RCC 7860 (cell line): ENCODE measurements at regions not wholly inside any gene's neighbourhood (a gene's known extent, or its start where the extent isn't known, plus 50 kb on each side); places are given as distances from the start of the nearest gene placed in this dataset.

Source experiments
- DNase-seq: peaks from one replicate; pipeline ENCODE4 v3.0.0-alpha.2; 2015; ENCODE audit warnings: low spot score
- FAIRE-seq: peaks from 2 replicates; lab custom pipeline; 2012; peaks lifted over from hg19 to GRCh38; lab: Jason Lieb, UNC

DNA sequence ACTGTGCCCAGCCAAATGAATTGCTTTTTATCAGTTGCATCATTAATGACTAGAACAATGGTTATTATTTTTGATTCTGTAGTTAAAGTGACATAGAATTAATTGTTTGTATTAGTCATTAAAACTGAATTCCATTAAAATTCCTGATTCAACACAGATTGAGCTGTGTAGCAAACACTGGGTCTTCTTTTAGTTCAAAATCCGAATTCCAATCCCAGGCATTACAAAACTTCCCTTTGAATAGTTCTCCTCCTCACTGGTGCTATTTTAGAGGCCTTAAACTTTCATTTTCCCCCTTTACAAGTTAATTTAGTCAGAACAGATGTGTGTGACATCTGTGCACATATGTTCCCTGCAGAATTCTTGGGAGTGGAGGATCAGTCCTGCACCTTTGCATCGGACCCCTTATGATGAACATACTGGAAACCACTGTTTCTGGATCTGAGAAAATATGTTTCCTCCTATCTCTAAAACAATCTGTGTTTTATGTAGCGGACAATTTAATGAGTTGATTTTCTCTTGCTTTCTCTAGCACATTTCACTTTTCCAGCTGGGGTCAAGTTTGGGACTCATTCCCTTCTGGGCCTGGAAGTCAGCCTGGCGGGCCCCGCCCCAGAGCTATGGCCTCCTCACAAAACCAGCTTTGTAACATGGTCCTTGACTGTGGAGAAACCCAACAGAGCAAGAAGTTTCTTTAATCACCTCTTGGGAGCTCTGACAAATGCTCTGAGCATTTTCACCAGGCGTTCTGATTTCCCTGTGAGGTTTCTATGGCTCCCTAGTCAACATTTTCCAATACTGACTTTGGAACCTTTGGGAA lies 87.9 kb upstream of the MAMDC2 start:
- FAIRE-seq (no peak), DNase-seq (no peak)

DNA sequence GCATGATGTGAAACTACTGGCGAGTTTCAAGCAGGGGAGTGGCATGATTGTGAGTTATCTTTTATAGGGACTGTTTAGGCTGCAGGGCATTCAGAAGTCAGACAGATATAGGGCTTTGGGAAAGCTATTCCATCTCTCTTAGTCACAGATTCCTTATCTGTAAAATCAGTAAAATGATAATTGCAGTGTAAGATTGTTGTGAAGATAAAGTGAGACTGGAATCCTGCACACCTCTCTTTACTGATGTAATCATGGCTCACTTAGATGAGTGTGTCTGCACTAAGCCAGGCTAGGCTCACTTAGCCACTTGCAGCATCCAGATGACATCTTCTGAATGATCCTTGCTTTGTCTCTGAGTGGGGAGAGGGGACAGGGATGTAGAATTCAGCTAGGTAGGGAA lies 81.8 kb upstream of the MAMDC2 start:
- peak; percentile 42 for DNase-seq
- FAIRE-seq, result no peak

DNA sequence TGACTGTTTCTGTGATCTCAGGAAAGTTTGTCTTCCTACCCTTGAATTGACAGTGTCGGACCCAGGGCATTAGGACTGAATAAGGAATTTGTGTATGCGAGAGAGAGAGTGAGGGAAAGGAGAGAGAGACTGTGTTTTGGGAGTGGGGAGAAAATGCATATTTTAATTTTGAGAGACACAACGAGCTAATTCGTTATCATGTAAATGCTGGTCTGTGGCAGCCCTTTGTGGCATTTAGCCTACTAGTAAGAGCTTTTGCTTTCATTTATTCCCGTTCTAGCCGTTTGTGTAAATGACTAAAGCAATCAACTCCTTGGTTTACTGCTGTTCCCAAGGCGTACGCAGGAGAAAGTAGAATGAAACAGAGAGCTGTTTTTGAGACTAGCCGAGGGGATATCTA lies 79.8 kb upstream of the MAMDC2 start:
- no peak for FAIRE-seq
- no peak for DNase-seq

DNA sequence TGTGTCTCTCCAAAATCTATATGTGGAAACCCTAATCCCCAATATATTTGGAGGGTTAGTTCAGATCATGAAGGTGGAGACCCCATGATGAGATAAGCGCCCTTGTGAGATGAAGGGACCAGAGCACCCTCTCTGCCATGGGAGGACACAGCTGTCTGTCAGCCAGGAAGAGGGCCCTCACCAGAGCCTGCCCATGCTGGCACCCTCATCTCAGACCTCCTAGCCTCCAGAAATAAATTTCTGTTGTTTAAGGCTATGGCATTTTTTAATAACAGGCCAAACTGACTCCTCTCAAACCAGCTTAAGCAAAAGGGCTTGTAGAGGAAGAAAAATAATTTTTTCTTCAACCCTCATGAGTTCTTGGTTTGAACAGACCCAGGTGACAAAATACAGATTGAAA lies 79.2 kb upstream of the MAMDC2 start:
- DNase-seq, result no peak
- FAIRE-seq, result no peak

DNA sequence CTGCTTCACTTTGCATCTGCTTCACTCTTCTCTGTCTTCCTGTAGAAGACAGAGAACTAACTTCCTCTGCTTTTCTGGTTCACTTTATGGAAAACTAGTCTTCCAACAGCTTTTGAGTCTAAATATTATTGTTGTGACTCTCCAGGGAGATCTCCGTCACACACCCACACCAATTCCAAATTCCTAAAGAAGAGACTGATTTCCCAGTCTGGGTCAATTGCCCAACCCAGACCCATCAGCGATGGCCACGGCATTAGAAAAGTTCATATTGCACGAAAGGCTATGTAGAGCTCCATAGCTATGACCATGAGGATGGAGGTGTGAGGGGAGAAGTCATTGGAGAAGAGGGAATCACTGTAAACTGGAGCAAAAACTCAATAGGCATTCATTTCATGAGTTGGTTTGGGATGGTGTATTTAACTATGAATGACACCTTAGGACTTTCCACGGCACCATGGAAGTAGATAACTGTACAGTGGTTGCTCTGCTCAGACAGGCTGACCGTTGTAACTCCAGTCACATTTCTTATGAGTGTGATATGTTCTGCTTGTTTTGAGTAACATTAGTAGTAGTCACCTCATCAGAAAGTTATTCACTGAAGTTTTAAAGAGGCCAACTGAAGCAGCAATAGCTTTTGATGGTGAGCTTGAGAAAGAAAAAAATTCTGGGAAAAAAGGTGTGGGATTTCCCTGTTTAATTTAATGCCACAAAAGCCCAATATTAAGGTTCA lies 78.1 kb upstream of the MAMDC2 start:
- DNase-seq (no peak), FAIRE-seq (no peak)

DNA sequence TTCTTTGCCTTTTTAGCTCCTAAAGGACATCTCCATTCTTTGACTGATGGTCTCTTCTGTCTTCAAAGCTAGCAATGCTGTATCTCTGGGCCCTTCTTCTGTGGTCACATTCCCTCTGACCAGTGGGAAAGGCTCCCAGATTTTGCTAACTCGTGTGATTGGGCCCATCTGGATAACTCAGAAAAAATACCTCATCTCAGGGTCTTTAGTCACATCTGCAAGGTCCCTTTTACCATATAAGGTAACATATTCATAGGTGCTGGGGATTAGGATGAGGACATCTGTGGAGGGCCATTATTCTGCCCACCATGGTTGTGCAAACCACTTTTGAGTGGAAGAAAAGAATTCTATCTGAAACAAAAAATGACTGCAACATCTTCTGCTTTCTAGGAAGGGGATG lies 76.3 kb upstream of the MAMDC2 start:
- FAIRE-seq, result no peak

DNA sequence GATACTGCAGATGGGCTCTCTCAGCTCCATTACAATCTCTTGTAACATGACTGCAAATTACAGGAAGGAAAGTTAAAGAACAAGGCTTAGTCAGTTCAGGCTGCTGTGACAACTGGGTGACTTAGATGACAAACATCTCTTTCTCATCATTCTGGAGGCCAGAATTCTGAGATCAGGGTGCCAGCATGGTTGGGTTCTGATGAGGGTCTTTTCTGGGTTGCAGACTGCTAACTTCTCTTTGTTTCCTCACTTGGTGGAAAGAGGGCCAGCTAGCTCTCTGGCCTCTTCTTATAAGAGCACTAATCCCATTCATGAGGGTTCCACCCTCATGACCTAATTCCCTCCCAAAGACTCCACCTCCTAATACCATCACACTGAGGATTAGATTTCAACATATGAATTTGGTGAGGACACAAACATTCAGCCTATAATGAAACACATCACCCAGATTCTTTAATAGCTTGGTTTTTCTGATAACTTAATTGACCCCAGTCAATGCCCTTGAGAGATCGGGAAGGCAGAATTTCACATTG lies 73.6 kb upstream of the MAMDC2 start:
- no peak for FAIRE-seq
- DNase-seq, result peak; percentile 19

More for the DNA sequence above, 76.3 kb upstream of the MAMDC2 start:
- DNase-seq, result no peak

DNA sequence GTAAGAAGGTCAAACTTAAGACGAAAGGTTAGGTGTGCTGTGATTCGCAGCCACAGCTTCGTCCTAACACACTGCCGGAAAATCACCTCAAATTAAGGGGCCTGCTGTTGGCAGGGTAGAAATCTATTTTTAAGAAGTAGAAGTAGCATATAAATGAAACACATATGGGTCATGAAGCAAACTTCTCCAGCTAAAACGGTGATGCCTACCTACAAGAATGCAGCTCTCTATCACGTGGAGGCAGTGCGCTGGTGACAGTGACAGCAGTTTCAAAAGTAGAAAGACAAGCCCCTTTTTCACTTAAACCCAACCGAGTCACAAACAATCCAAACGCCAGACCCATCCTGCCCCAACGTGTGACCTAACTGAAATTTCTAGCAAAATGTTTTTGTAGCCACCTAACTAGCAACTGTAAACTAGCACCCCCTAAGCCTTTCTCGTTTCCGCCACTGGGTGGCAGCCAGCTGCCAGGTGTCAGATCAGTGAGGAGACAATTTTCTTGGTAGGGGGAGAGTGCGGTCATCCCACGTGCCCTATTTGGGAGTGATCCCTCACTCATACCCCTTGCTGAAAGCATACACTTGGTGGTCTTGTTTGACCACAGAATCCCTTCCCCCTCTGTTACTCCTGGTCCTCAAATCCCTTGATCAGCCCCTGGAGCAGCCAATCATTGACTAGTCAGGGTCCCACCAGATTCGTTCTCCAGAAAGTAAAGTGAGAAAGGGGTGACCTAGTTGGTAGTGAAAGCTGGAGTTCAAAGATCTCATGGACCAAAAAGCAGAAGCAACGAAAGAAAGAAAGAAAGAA lies 71.8 kb upstream of the MAMDC2 start:
- DNase-seq (peak; percentile 58), FAIRE-seq (no peak)

DNA sequence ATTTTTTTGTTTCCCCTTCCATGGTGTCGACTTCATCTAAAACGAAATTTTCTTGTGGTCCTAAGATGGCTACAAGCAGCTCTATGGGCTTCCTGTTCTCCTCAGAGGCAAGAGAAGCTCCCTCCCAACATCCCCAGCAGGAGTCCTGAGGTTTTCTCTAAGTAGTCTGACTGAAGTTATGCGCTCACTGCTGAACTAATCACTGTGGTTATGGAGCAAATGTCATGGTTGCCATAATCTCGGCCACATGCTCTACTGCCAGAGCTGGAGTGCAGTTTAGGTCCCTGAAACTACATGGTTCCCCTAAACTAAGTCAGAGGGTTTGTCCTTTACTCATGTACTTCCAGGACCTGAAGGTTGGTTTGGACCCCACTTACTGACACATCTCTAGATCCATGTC lies 68.0 kb upstream of the MAMDC2 start:
- FAIRE-seq, result no peak

DNA sequence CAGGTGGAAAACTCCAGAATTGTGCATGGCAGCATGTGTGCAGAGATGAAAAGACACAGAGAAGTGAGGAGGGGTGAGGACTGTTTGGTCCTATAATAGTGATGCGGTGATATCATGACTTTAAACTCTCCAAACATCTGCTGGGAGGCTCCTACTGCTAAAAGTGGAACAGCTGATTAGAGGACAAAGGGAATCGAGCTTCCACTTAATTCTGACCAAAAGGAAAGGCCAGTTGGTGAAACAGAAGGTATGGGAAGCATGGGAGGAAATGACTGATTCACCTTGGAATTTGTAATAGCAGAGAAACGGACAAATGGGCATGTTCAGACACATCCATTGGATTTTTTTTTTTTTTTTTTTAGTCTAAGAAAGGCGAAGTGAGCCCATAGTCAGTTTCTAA lies 67.5 kb upstream of the MAMDC2 start:
- peak; percentile 91 for FAIRE-seq
- peak; percentile 94 for DNase-seq

More for the DNA sequence above, 68.0 kb upstream of the MAMDC2 start:
- DNase-seq, result peak; percentile 75

DNA sequence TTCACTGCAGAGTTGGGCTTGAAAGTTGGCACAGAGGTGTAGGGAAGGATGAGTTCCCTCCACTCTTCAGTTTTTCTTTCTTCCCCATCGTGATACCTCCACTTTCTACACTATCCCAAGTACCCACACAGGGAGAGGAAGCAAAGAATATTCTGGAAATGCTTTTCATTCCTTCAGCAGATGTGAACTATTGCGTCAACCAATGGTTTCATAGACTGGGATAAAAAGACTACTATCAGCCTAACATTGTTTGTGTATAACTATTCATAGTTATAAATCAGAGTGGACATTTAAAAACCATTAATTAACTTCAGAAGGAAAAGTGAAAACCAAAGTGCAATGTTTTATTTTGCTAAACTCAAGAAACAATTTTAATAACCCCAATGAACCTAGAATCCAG lies 63.6 kb upstream of the MAMDC2 start:
- DNase-seq (no peak), FAIRE-seq (no peak)

DNA sequence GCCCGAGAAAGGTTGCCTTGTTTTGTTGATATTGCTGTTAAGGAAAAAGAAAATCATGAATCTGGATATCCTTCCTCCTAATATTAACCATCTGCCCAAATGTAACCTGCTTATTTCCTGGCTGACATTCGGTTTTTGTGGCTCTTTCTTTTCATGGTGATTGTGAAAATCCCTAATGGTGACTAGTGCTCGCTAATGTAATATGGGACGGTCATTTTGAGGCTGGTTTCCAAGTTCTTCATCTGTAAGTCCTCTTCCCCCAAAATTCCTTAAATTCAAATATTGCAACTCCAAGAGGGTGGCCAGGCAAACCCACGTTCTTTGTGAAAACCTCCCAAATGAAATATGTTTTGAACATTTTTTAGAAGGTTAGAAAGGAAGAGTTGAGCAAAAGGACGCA lies 63.1 kb upstream of the MAMDC2 start:
- DNase-seq (no peak), FAIRE-seq (no peak)

DNA sequence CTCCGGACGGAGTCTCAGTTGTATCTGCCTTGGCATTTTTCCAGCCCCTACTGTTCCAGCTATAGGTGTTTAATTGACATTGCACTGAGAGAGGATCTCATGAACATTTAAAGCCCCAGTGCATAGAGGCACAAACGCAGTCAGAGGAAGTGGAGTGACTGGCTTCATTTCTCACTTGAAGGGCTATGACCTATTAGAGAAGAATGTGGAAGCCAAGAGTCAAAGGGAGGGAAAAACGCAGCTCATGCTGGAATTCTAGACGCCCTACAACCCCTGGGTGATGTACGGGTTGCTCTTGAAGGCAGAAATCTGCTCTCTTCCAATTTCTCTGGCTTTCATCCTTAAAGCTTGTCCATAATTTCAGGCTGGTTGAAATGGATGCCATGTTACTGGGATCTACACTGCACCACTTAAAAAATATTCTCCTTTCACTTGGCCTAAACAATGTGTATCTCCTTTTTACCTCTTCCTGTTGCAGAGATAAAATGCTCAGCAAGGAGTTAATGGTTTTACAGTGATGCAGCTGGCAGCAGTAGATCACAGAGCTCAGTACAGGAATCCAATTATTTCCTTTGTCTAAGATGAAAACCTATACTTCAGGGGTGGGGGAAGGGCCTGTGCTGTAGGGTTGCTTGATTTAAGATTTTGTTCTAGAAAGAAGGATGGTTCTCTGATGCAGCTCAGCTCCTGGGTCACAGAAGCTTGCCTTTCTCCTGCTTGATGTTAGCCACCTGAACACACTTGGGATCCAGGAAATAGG lies 61.8 kb upstream of the MAMDC2 start:
- DNase-seq (peak; percentile 86), FAIRE-seq (peak; percentile 70)

DNA sequence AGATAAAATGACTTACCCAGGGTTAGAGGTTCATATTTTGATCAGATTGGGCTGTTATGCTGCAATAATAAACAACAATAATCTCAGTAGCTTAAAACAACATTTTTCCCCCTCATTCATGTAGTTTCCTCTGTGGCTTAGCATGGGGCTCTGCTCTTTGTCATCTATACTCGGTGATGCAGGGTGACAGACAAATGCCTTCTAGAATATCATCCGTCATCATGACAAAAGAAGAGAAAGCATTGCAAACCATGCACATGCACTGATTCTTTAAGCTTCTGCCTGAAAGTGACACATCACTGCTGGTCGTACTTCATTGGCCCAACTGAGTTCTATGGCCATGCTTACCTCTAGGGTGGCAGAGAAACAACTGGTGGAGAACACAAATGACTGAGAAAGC lies 58.8 kb upstream of the MAMDC2 start:
- DNase-seq (no peak), FAIRE-seq (no peak)

DNA sequence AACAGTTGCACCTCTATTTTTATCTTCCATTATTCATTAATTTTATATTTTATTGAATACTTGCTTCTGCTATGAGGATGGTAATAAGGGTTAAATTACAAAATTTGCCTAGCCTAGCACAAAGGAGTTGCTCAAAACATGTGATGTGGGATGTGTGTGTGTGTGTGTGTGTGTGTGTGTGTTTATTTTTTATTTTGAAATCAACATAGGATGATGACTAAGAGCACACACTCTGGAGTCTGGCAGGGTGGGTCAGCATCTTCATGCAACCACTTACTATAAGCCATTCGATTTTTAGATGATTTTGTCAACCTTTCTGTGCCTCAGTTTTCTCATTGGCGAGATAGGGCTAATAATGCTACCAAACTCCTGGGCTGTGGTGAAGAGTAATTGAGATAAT lies 57.7 kb upstream of the MAMDC2 start:
- no peak for FAIRE-seq
- DNase-seq, result no peak

DNA sequence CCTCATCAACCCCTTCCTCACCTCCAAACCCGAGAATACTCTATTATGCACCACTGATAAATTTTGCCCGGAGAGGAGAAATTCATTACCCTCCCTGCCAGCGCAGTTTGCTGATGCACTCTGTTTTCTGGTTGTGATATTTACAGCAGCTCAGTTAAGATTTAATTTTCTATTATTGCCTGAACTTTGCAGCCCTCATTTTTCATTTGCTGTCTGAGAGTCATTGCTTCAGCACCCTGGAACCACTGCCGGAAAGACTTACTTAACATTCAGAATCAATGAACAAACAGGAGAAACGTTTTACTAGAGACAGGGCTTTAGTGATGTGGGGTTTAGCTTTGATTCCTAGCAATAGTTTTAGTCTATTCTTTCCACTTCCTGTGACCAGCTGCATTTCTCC lies 56.7 kb upstream of the MAMDC2 start:
- DNase-seq, result no peak
- FAIRE-seq, result no peak

DNA sequence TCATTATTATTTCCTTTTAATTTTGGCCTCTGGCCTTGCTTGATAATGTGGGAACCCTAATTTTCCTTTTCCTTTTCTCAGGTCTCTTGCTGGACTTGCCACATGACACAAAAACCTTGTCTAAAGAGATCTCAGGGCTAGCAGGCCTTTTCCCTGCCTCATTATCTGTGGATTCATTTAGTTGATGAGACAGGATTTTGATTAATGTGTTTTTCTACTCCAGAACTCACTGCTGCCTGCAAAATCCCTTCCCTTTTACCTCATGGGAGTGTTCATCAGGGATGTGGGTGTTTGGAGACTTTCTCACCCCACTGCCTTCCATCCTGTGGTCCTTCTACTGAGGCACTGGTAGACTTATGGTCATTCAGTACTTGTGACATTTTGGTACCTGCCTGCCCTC lies 56.2 kb upstream of the MAMDC2 start:
- DNase-seq, result no peak
- FAIRE-seq, result no peak

DNA sequence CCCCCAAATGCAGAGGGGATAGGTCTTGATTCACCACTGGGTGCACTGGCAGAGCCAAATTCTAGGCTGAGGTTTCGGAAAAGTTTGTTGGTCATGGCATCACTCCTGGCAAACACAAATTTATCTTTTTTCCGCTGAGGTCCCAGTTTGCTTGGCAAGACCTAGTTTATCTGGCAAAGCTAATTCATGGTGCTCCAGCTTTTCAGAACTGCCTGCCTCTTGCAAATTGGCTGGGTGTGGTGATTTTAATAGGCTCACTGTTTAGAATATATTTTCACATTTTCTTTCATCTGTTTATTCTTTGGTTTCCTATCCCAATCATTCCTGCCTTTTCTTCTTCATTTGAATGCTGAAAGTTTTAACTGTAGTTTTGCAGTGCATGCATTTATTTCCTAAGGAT lies 50.5 kb upstream of the MAMDC2 start:
- DNase-seq (no peak), FAIRE-seq (no peak)
